Ishikawa (cell line): ENCODE measurements at regions not wholly inside any gene's neighbourhood (a gene's known extent, or its start where the extent isn't known, plus 50 kb on each side); places are given as distances from the start of the nearest gene placed in this dataset.

Experiments
- CEBPB ChIP-seq: IDR thresholded peaks from 2 replicates; pipeline ENCODE4 v1.6.1; 2012
- CREB1 ChIP-seq: IDR thresholded peaks from 2 replicates; pipeline ENCODE4 v1.6.1; 2012; ENCODE audit warnings: low read depth
- EGR1 ChIP-seq: IDR thresholded peaks from 2 replicates; pipeline ENCODE4 v1.6.1; 2012
- EP300 ChIP-seq: IDR thresholded peaks from 2 replicates; pipeline ENCODE4 v1.6.1; 2012; ENCODE audit warnings: borderline replicate concordance
- FOXM1 ChIP-seq: IDR thresholded peaks from 2 replicates; pipeline ENCODE4 v1.6.1; 2012; ENCODE audit warnings: low read depth, borderline replicate concordance
- NFIC ChIP-seq: IDR thresholded peaks from 2 replicates; pipeline ENCODE4 v1.6.1; 2012
- RAD21 ChIP-seq: IDR thresholded peaks from 2 replicates; pipeline ENCODE4 v1.6.1; 2012; ENCODE audit warnings: low read depth
- TAF1 ChIP-seq: IDR thresholded peaks from 2 replicates; pipeline ENCODE4 v1.6.1; 2012; ENCODE audit warnings: low read depth, mild to moderate bottlenecking
- TCF12 ChIP-seq: IDR thresholded peaks from 2 replicates; pipeline ENCODE4 v1.6.1; 2012; ENCODE audit warnings: low read depth
- TEAD4 ChIP-seq: IDR thresholded peaks from 2 replicates; pipeline ENCODE4 v1.6.1; 2012
- YY1 ChIP-seq: IDR thresholded peaks from 2 replicates; pipeline ENCODE4 v1.6.1; 2012; ENCODE audit warnings: low read depth
- ZBTB7A ChIP-seq: IDR thresholded peaks from 2 replicates; pipeline ENCODE4 v1.6.1; 2012; ENCODE audit warnings: low read depth
- TF ChIP-seq, protein P1 (sequence below): IDR thresholded peaks from 2 replicates; pipeline ENCODE4 v1.6.1; 2012
- TF ChIP-seq, protein P2 (sequence below): IDR thresholded peaks from 2 replicates; pipeline ENCODE4 v1.6.1; 2012; ENCODE audit warnings: low read depth, mild to moderate bottlenecking
- TF ChIP-seq, protein P3 (sequence below): IDR thresholded peaks from 2 replicates; pipeline ENCODE4 v1.6.1; 2012

DNA sequence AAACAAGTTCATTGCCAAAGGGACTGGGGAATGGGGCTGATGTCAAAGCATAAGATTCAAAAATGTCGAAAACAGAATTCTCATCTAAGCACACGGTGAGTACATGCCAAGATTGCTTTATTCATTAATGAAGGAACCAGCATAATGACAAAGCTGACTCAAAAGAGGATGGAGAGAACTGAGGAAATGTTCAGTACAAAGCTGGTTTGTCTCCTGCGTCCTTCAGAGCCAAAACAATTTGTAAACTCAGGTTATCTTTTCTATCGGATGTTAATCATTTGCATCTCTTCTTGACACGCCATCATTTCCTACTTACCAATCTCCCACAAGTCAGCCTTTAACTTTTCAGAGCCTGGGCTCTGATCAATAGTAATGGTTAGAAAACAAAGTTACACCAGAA lies 195.6 kb upstream of the PMEPA1 start:
- TF ChIP-seq, protein P1, sequence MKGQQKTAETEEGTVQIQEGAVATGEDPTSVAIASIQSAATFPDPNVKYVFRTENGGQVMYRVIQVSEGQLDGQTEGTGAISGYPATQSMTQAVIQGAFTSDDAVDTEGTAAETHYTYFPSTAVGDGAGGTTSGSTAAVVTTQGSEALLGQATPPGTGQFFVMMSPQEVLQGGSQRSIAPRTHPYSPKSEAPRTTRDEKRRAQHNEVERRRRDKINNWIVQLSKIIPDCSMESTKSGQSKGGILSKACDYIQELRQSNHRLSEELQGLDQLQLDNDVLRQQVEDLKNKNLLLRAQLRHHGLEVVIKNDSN, result no peak
- no peak for TF ChIP-seq CEBPB
- no peak for TF ChIP-seq TCF12
- TF ChIP-seq RAD21, result no peak
- TF ChIP-seq TAF1, result no peak
- no peak for TF ChIP-seq ZBTB7A
- no peak for TF ChIP-seq FOXM1

DNA sequence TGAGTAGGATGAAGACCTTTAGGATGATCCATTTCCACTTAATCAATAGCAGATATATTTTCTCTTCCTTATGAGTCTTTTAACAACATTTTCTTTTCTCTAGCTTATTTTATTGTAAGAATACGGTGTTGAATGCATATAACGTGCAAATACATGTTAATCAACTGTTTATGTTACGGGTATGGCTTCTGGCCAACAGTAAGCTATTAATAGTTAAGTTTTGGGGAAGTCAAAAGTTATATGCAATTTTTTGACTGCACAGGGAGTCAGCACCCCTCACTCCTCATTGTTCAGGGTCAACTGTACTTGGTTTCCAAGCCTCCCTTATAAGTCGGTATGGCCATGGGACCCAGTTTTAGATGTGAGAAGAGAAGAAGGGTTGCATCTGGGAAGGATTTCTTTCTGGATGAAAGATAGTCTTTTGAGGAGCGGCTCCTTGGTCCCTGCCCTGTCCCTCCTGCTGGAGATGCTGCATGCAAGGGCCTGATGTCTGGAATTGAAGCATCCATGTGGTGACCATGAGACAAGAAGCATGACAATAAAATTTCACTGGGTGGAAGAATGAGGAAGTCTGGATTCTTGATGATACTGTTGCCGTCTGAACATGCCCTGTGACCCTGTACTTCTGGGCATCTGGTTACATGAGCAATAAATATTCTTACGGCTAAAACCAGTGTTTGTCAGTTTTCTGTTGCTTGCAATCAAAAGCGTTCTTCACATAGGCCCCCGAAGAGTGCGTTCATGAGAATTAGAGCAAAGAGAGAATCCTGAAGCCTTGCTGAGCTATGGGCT lies 194.7 kb upstream of the PMEPA1 start:
- TF ChIP-seq TAF1 (no peak), YY1 (no peak), RAD21 (no peak), CREB1 (no peak), EGR1 (no peak), ZBTB7A (no peak), TEAD4 (no peak), CEBPB (no peak), FOXM1 (no peak), EP300 (no peak), NFIC (no peak), TCF12 (no peak)
- TF ChIP-seq, protein P2, sequence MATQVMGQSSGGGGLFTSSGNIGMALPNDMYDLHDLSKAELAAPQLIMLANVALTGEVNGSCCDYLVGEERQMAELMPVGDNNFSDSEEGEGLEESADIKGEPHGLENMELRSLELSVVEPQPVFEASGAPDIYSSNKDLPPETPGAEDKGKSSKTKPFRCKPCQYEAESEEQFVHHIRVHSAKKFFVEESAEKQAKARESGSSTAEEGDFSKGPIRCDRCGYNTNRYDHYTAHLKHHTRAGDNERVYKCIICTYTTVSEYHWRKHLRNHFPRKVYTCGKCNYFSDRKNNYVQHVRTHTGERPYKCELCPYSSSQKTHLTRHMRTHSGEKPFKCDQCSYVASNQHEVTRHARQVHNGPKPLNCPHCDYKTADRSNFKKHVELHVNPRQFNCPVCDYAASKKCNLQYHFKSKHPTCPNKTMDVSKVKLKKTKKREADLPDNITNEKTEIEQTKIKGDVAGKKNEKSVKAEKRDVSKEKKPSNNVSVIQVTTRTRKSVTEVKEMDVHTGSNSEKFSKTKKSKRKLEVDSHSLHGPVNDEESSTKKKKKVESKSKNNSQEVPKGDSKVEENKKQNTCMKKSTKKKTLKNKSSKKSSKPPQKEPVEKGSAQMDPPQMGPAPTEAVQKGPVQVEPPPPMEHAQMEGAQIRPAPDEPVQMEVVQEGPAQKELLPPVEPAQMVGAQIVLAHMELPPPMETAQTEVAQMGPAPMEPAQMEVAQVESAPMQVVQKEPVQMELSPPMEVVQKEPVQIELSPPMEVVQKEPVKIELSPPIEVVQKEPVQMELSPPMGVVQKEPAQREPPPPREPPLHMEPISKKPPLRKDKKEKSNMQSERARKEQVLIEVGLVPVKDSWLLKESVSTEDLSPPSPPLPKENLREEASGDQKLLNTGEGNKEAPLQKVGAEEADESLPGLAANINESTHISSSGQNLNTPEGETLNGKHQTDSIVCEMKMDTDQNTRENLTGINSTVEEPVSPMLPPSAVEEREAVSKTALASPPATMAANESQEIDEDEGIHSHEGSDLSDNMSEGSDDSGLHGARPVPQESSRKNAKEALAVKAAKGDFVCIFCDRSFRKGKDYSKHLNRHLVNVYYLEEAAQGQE, result no peak
- TF ChIP-seq, protein P1, result no peak
- TF ChIP-seq, protein P3, sequence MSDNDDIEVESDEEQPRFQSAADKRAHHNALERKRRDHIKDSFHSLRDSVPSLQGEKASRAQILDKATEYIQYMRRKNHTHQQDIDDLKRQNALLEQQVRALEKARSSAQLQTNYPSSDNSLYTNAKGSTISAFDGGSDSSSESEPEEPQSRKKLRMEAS, result no peak

DNA sequence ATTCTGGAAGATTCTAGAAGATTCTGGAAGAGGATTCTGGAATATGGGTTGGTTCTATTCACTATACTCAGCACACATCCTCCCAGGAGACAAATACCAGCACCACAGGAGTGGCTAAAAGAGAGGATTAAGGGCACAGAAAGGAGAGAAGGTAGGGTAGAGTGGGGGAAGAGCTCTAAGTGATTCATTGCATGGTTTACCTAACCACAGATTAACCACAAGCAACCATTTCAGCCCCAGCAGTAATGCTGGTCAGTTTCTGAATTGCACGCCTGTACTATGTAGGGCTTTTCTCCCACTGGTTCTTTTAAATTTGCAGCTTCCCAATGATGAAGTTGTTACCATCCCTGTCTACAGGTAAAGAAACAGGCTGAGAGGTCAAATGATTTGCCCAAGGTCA lies 192.7 kb upstream of the PMEPA1 start:
- TF ChIP-seq EGR1 (no peak), YY1 (no peak), ZBTB7A (no peak), NFIC (no peak), FOXM1 (no peak), EP300 (no peak), RAD21 (no peak)
- TF ChIP-seq, protein P1, result no peak

DNA sequence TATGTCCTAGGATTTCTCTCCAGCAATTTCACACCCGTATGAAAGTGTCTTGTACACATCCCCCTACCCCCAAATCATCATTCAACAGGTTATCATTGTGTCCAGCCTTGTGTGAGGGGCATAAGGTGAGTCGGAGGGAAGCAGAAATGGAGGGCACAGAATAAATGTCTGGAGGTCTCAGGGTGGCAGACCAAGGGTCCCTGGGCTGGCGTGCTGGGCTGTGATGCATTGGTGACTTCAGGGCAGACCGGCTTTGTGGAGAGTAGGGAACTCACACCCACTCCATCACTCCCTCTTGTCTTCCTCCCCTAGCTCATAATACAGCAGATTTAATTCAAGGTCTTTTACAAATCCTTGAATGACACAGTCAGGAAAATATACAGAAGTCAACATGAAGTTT lies 191.7 kb upstream of the PMEPA1 start:
- TF ChIP-seq CREB1 (no peak), CEBPB (no peak), TAF1 (no peak), YY1 (no peak), EP300 (no peak), NFIC (no peak), ZBTB7A (no peak), RAD21 (no peak), TCF12 (no peak)
- TF ChIP-seq, protein P3, result no peak
- TF ChIP-seq, protein P1, result no peak
- TF ChIP-seq, protein P2, result no peak

DNA sequence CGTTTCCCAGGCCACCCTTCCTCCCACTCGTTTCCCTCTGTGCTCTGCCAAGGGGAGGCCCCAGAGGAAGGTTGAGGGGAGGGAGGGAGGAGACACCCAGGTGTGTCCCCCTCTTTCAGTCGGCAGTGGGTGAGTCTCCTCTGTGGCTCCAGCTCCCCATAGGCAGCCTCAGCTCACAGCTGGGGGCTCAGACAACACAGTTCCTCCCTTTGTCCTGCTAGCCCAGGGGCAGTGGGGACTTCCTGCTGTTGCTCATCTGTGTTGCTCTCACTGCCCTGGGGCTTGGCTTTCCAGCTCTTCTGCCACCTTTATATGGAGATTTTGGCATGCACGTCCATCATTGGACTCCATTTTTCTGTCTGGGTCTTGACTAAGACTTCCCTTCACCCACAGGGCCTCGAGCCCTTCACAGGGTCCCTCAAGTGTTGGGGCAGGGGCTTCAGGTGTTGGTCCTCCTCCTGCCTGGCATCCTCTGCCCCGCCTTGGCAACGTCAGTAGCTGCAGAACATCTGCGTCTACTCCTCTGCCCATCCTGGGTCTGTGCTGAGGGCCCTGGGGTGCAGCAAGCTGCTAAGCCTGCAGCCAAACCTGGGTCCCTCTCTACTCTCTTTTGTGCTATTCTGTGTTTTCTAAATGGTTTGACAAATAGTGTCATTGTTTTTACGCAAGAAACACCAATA lies 190.6 kb upstream of the PMEPA1 start:
- TF ChIP-seq CEBPB, result no peak
- TF ChIP-seq FOXM1, result no peak
- TF ChIP-seq, protein P1, result no peak
- TF ChIP-seq, protein P2, result no peak
